HFF-Myc (cell line): ENCODE measurements at regions not wholly inside any gene's neighbourhood (a gene's known extent, or its start where the extent isn't known, plus 50 kb on each side); places are given as distances from the start of the nearest gene placed in this dataset.
"Not testable (repeated sequence)": the region's sequence is repeated elsewhere in the genome, so short reads cannot be mapped to it uniquely, and the experiment has no call there.

Experiments
- DNase-seq: peaks from one replicate; pipeline ENCODE4 v3.0.0-alpha.2; 2011; ENCODE audit warnings: low read depth; ENCODE audit errors: extremely low read depth
- H3K4me3 ChIP-seq: replicated peaks from 2 replicates; pipeline ENCODE4 v1.5.1; 2011; ENCODE audit warnings: low read depth, mild to moderate bottlenecking, control low read depth, low read length
- CTCF ChIP-seq: IDR thresholded peaks from 2 replicates; pipeline ENCODE4 v1.5.1; 2012; ENCODE audit warnings: mild to moderate bottlenecking, low read depth, low read length, control low read depth; ENCODE audit errors: missing control alignments

GRCh38 chr22:27314276-27314807 lies 487.2 kb downstream of the MN1 start:
- no peak for DNase-seq
- no peak for TF ChIP-seq CTCF
- H3K4me3 ChIP-seq: no peak overlapping the region

DNA sequence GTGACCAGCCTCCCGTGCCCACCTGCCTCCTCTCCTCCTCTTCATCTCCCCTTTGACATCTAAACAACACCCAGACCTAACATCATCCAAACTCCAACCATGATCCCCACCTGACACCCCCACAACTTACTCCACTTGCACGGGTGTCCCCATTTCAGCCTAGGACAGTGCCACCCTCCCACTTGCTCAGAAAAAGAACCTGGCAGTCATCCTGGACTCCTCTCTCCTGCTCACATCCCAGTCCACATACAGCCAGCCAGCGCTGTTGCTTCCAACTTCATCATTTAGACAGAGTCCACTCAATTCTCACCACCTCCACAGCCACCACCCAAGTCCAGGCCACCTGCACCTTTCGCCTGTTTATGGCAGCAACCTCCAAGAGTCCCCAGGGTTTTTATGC lies 485.7 kb downstream of the MN1 start:
- no peak for TF ChIP-seq CTCF
- no peak for DNase-seq
- H3K4me3 ChIP-seq: no peak overlapping the region

DNA sequence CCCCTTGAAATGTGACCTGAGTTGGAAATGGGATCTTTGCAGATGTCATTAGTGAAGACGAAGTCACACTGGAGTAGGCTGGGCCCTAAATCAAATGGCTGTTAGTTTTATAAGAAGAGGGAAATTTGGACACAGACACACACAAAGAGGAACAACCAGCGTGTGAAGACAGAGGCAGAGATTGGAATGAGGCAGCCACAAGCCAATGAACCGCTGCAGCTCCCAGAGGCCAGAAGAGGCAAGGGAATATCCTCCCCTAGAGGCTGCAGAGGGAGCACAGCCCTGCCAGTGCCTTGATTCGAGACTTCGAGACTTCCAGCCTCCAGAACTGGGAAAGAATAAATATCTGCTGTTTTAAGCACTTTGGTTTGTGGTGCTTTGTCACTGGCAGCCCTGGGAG lies 484.5 kb downstream of the MN1 start:
- TF ChIP-seq CTCF: no peak

GRCh38 chr22:27317971-27318428 lies 483.6 kb downstream of the MN1 start:
- DNase-seq: peak; percentile 26
- no peak overlapping the region for H3K4me3 ChIP-seq
- no peak for TF ChIP-seq CTCF

More for the DNA sequence above, 484.5 kb downstream of the MN1 start:
- no peak for DNase-seq
- H3K4me3 ChIP-seq: no peak overlapping the region

GRCh38 chr22:27318516-27318915 lies 483.0 kb downstream of the MN1 start:
- peak; percentile 12 for DNase-seq
- H3K4me3 ChIP-seq: no peak overlapping the region

DNA sequence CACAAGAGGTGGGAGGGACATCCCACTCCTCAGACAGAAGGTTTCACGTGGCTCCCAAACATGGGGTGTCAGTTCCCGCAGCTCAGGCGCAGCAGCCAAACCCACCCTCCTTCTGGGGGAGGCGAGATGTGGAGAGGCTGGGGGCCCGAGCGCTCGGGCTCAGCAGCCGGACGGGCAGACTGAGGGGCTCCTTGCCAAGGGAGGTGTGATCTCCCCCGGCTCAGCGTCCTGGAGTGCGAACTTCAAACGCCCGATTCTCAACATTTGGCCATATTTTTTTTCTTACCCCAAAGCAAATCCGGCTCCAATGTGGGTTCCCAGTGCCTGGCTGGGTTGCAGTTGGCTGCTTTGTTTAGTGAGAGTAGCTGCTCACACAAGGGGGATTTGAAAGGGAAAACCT lies 477.9 kb downstream of the MN1 start:
- TF ChIP-seq CTCF: no peak

More at GRCh38 chr22:27318516-27318915, 483.0 kb downstream of the MN1 start:
- no peak for TF ChIP-seq CTCF

GRCh38 chr22:27324908-27325307 lies 476.6 kb downstream of the MN1 start:
- H3K4me3 ChIP-seq, DNase-seq: not testable (repeated sequence)

More for the DNA sequence above, 477.9 kb downstream of the MN1 start:
- H3K4me3 ChIP-seq: no peak overlapping the region
- DNase-seq: no peak
